ENCODE measurements at regions not wholly inside any gene's neighbourhood (a gene's known extent, or its start where the extent isn't known, plus 50 kb on each side); places are given as distances from the start of the nearest gene placed in this dataset.

DNA sequence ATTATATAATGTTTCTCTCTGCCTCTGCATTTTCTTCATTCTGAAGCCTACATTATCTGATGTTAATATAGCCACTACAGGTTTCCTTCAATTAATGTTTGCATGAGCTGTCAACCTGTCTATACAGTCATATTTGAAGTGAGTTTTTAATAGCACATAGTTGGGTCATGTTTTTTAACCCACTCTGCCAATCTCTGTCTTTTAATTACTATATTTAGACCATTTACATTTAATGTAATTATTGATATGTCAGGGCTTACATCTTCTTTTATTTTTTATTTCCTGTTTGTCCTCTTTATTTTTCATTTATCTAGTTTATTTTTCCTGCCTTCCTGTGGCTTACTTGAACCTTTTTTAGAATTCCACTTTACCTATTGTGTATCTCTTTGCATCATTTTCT is 124.3 kb upstream of the PDE1C start:
- TF ChIP-seq, protein P1, sequence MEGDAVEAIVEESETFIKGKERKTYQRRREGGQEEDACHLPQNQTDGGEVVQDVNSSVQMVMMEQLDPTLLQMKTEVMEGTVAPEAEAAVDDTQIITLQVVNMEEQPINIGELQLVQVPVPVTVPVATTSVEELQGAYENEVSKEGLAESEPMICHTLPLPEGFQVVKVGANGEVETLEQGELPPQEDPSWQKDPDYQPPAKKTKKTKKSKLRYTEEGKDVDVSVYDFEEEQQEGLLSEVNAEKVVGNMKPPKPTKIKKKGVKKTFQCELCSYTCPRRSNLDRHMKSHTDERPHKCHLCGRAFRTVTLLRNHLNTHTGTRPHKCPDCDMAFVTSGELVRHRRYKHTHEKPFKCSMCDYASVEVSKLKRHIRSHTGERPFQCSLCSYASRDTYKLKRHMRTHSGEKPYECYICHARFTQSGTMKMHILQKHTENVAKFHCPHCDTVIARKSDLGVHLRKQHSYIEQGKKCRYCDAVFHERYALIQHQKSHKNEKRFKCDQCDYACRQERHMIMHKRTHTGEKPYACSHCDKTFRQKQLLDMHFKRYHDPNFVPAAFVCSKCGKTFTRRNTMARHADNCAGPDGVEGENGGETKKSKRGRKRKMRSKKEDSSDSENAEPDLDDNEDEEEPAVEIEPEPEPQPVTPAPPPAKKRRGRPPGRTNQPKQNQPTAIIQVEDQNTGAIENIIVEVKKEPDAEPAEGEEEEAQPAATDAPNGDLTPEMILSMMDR (IDR thresholded peaks at IDR 0.05; ENCODE audit: insufficient read depth, low read length, missing control alignments) = no peak
- CTCF ChIA-PET = interaction anchor here (1.7 kb wide), 1 partner anchor 10 kb away, joined by 3 read pairs; no protein-coding TSS in a partner anchor
- POLR2A ChIA-PET = no interaction called here
- DNase-seq (ENCODE audit: low read depth, low spot score) = no peak
- no peak overlapping the region for H3K4me3 ChIP-seq (ENCODE audit: low read depth, low read length)

- POLR2A ChIA-PET = no interaction called here
- no peak for DNase-seq (ENCODE audit: low read depth, low spot score)
- CTCF ChIA-PET = interaction anchor here (0.6 to 1.5 kb wide), 4 partner anchors 12 to 447 kb away, joined by 3 to 4 read pairs (median 4); no protein-coding TSS in a partner anchor
- TF ChIP-seq, protein P1 (IDR thresholded peaks at IDR 0.05; ENCODE audit: insufficient read depth, low read length, missing control alignments) = no peak
- no peak overlapping the region for H3K4me3 ChIP-seq (ENCODE audit: low read depth, low read length)
These were observed 121.1 kb upstream of the PDE1C start for GRCh38 chr7:32191305-32191704.

DNA sequence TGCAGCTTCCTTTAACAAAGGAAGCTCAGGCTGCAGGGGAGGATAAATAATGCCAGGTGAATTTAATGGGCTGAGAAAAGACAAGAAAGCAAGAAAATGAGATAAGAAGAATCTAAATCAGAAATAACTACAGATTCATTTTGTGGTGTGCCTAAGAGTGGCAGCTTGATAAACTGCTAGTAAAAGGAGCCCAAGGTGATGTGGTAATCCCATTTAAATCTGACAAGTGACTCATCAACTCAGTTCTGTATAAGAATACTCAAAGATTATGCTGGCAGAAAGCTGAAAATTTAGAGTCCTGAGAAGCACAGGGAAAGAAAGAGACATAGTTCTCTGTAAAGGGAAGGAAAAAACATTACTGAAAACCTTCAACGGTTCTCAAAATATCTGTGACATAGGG is 109.4 kb upstream of the PDE1C start:
- DNase-seq (ENCODE audit: low read depth, low spot score) = no peak
- no peak overlapping the region for H3K4me3 ChIP-seq (ENCODE audit: low read depth, low read length)
- ChIA-PET POLR2A (no interaction called here), CTCF (interaction anchor here (1.1 to 1.7 kb wide), 3 partner anchors 15 to 397 kb away, joined by 3 to 4 read pairs (median 3); no protein-coding TSS in a partner anchor)
- TF ChIP-seq, protein P1 (IDR thresholded peaks at IDR 0.05; ENCODE audit: insufficient read depth, low read length, missing control alignments) = no peak

DNA sequence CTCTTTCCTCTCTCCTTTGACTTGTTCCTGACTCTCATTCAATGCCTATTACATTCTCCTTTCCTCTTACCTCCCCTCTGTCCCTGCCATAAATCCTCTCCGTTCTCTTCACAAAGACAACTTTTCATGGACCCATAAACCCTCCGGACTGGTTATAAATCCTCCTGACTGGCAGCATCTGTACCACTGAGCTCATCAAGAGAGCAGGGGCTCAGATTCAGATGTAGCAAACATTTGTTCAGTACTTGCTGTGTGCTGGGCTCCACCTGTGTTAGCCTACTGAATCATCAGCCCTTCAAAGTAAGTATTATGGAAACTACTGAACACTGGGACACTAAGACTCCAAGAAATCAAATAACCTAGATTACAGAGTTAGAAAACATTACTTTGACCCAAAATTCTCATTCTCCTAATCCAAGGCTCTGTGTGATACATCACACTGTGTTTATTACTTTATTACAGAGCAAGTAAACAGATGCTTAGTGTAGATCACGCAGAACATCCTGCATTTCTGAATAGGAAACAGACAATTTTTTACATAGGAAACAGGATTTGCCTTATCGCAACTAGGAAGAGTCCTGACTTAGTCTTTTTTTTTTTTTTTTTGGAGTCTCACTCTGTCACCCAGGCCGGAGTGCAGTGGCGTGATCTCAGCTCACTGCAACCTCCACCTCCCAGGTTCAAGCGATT is 108.6 kb upstream of the PDE1C start:
- H3K4me3 ChIP-seq (ENCODE audit: low read depth, low read length) = no peak overlapping the region
- TF ChIP-seq, protein P1 (IDR thresholded peaks at IDR 0.05; ENCODE audit: insufficient read depth, low read length, missing control alignments) = no peak
- DNase-seq (ENCODE audit: low read depth, low spot score) = no peak
- ChIA-PET POLR2A (no interaction called here), CTCF (interaction anchor here (1.0 to 1.7 kb wide), 4 partner anchors 14 to 435 kb away, joined by 3 to 4 read pairs (median 4); no protein-coding TSS in a partner anchor)

DNA sequence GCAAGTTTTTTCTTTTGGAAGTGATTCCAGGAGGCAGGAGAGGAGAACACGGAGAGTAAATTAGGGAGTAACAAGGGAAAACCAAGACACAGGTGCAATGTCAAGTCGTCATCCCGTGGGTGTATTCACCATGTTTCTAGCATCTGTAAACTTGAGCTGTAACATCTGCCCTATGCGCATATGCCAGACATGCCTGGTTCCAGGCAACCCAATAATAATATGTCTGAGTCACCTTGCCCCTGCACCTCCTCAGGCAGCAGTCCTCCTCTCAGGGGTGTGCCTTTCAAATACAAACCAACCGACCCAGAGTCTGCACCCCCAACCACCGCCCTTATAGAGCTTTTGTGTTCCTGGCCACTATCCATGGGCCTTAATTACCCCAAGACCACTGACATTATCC is 107.0 kb upstream of the PDE1C start:
- H3K4me3 ChIP-seq (ENCODE audit: low read depth, low read length) = no peak overlapping the region
- TF ChIP-seq, protein P1 (IDR thresholded peaks at IDR 0.05; ENCODE audit: insufficient read depth, low read length, missing control alignments) = no peak
- CTCF ChIA-PET = no interaction called here
- POLR2A ChIA-PET = no interaction called here
- DNase-seq (ENCODE audit: low read depth, low spot score) = no peak

DNA sequence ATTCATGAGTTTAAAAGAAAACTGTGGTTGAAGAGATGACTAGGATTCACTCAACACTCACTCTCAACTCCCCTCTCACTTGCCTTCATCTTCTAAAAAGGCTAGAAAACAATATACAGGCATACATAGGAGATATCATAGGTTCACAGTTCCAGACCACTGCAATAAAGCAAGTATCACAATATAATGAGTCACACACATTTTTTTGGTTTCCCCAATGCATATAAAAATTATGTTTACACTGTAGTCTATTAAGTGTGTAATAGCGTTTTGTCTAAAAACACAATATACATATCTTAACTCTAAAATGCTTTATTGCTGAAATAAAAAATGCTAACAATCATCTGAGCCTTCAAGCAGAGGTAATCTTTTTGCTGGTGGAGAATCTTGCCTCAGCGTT is 104.9 kb upstream of the PDE1C start:
- no peak overlapping the region for H3K4me3 ChIP-seq (ENCODE audit: low read depth, low read length)
- no peak for DNase-seq (ENCODE audit: low read depth, low spot score)
- POLR2A ChIA-PET = no interaction called here
- TF ChIP-seq, protein P1 (IDR thresholded peaks at IDR 0.05; ENCODE audit: insufficient read depth, low read length, missing control alignments) = no peak
- CTCF ChIA-PET = interaction anchor here (0.9 to 2.5 kb wide), 2 partner anchors 10 to 30 kb away, joined by 3 to 16 read pairs; no protein-coding TSS in a partner anchor

All from AG04449 (cell line).